Astrocyte of the cerebellum (primary cell): ENCODE measurements at regions not wholly inside any gene's neighbourhood (a gene's known extent, or its start where the extent isn't known, plus 50 kb on each side); places are given as distances from the start of the nearest gene placed in this dataset.

ENCODE experiments used
- DNase-seq: peaks from one replicate; pipeline ENCODE4 v3.0.0-alpha.2; 2011; ENCODE audit warnings: low read depth
- H3K4me3 ChIP-seq: 2 replicates; pipeline ENCODE4 v1.5.1; 2011; ENCODE audit warnings: mild to moderate bottlenecking, low read depth, low read length, moderate library complexity
- in situ Hi-C: cut with HindIII; loops from 2 replicates; pipeline ENCODE4 v1.10.0; 2017; ENCODE audit warnings: low sequenced_read_pairs
- TF ChIP-seq, protein P1 (sequence below): IDR thresholded peaks from 2 replicates; pipeline ENCODE4 v1.5.1; 2012; ENCODE audit warnings: low read length, low read depth, moderate library complexity, mild to moderate bottlenecking; ENCODE audit errors: missing control alignments

DNA sequence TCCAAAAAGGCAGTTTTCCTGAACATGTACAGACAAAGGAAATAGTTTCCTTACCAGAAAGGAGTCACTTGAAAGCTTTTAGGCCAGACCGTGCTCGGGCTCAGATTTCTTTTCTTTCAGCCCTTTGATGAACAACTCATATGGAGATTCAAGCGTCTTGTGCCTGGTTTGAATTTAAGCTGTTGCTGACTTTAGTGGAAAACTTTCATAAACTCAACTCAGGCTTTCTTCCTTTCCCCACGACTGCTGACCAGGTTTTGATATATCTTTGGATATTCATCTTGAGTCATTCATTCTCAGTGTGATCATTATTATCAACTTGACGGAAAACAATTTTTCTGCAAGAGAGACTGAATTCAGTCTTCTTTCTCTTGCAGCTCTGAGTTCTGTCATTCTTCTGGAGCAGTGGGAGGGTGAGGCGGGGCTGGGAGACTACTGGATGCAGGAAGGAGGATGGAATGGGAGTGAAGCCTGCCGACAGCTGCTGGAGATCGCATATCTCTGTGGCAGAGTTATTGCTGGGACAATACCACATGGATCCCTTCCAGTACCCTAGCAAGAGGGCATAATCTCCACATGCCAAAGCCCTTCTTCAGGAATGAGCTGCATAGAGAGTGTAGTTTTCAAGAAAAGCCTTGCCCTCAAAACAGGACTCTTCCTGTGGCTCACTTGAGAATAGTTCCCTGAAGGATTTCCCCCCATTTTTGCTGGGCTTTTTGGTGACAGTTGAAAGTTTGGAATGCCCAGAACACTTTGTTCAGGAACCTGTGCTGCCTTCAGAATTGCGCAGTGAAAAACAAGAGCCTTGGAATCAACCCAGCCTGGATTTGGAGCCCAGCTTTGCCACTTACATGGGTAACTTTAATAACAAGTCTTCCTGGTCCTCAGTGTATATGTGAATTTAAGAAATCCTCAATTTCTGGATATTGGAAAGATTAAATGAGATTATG is 364.4 kb downstream of the ZNF521 start:
- in situ Hi-C loops = no loop called here
- TF ChIP-seq, protein P1, sequence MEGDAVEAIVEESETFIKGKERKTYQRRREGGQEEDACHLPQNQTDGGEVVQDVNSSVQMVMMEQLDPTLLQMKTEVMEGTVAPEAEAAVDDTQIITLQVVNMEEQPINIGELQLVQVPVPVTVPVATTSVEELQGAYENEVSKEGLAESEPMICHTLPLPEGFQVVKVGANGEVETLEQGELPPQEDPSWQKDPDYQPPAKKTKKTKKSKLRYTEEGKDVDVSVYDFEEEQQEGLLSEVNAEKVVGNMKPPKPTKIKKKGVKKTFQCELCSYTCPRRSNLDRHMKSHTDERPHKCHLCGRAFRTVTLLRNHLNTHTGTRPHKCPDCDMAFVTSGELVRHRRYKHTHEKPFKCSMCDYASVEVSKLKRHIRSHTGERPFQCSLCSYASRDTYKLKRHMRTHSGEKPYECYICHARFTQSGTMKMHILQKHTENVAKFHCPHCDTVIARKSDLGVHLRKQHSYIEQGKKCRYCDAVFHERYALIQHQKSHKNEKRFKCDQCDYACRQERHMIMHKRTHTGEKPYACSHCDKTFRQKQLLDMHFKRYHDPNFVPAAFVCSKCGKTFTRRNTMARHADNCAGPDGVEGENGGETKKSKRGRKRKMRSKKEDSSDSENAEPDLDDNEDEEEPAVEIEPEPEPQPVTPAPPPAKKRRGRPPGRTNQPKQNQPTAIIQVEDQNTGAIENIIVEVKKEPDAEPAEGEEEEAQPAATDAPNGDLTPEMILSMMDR = no peak
- no peak for DNase-seq
- H3K4me3 ChIP-seq = no peak overlapping the region

DNA sequence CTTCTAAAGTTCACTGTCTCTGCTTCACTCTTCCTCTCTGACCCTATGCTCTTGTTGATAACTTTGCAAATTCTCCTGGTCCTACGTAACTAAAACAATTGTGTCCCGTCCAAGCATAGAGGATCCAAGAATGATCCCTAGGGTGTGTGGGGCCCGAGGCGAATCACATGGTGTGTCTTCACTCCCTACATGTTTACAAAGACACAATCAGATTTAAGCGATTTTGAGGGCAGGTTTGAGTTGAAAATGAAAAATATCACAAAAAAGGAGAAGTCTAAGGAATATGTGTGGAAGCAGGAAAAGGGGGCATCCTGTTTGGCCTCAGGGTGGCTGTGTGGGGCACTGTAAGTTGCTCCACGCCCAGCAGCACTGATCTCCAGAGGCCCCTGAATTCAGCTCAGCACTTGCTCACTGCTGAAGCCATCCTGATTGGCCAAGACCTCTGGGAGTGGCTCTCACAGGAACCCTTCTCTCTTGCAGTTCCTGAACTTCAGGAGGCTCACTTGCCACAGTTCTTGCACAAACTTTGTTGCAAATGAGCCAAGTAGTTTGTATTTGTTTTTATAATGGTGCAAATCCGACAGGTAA is 363.6 kb downstream of the ZNF521 start:
- in situ Hi-C loops = no loop called here
- TF ChIP-seq, protein P1 = no peak
- no peak overlapping the region for H3K4me3 ChIP-seq
- DNase-seq = no peak

DNA sequence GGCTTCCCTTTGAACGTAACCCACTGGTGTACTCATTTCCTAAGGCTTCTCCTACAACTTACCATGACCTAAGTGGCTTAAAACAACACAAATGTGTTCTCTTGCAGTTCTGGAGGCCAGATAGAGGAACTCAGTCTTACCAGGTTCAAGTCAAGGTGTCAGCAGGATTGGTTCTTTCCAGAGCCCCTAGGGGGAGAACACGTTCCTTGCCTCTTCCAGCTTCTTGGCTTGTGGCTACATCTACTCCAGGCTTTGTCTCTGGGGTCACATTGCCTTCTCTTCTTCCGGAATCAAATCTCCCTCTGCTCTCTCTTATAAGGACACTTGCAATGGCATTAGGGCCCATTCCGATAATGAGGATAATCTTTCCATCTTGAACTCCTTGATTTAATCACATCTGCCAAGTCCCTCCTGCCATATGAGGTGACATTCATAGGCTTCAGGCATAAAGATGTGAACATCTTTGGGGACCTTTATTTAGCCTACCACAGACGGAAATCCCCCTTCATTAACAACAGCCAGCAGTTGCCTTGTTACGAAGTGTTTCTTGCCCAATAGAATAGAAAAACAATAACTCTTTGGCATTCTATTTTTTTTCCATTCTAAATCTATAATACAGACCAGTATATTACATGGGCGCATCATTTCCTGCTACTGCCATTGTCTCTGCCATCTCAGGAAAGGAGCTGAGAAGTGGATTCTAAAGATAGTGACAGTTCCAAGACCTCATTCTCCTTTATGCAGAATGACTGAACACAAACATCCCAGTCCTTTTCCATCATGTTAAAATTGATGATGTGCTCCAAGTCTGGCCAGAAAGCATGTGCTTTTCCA is 362.0 kb downstream of the ZNF521 start:
- DNase-seq = no peak
- TF ChIP-seq, protein P1 = no peak

DNA sequence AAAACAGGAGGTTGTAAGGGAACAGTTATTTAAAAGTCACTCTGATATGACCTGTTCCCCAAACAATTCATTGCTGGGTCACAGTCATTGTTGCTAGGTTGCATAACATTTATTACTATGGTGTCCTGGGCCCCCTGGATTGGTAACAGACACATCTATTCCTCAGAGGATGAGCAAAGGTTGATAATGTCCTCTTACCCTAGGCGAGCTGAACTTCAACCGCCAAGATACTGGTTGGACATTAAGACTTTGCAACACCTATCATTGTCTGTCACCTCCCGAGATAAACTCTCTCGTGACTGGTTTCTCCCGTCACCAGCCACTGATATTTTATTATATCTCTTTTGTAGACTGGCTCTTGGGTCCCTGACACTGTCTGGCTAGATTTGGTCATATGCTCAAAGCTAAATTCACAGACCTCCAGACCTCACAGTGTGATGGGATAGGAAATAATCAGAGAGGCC is 361.3 kb downstream of the ZNF521 start:
- TF ChIP-seq, protein P1 = no peak
- no peak for DNase-seq
- in situ Hi-C loops = no loop called here
- H3K4me3 ChIP-seq = no peak overlapping the region

More for the DNA sequence above, 362.0 kb downstream of the ZNF521 start:
- in situ Hi-C loops = no loop called here
- H3K4me3 ChIP-seq = no peak overlapping the region

DNA sequence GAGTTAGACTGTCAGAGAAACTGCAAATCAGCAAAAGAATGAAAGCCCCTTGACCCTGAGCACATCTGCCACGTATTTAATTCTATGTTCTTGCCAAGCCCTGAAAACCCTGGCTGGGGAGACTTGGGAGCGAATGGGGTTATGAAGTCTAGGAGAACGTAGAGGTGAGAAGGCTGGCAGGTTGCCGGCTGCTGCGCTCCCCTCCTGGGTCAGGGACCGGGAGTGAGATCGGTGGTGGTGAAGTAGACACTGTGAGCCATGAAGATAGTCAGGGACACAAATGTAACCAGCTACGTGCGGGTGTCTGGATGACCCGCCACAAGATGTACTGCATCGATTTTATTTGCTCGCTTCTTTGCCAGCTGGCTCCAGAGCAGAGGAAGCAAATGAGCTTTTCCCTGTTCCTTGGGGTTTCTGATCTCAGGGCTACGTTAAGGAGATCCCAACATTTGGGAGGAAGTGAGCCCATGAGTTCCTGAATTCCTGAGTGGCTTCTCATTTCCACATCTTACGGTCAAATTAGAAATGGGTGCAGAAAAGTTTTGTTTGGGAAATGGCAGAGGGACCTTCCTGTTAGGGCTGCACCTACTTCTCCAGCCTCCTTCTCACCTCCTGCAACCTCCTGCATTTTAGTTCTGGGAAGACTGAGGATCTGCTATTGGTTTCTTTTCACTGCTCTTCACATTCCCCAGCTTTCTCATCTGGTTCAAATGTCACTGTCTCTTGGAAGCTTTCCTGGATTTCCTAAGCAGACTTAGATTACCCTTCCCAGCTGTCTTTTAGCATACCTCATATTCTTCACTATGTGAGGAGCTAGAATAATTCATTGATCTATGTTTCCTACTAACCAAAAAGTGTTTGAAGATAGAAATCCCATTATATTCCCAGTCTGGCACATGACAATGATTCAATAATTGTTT is 360.6 kb downstream of the ZNF521 start:
- no peak for DNase-seq
- in situ Hi-C loops = no loop called here
- H3K4me3 ChIP-seq = no peak overlapping the region
- TF ChIP-seq, protein P1 = no peak
